SK-N-SH (cell line): ENCODE measurements at regions not wholly inside any gene's neighbourhood (a gene's known extent, or its start where the extent isn't known, plus 50 kb on each side); places are given as distances from the start of the nearest gene placed in this dataset.

Source experiments
- CTCF ChIA-PET: fragments of 300-600, 350-600 bp; formaldehyde crosslinking; extraction: SDS; loops from one replicate; lab custom pipeline; 2021; lab: Yijun Ruan, JAX
- POLR2A ChIA-PET: fragments of 350-600 bp; sonication (Branson Sonifier 250); formaldehyde crosslinking; extraction: SDS; loops from one replicate; lab custom pipeline; 2020; ENCODE audit warnings: antibody characterized with exemption, inconsistent platforms; lab: Yijun Ruan, JAX
- DNase-seq: peaks from one replicate; pipeline ENCODE4 v3.0.0; 2012
- H2AFZ ChIP-seq: fragments of 200-600 bp; sonication (generic); 2 replicates; pipeline ENCODE4 v1.8.1; 2016; ENCODE audit warnings: antibody characterized with exemption, mild to moderate bottlenecking, low read depth
- H3F3A ChIP-seq: fragments of 200-600 bp; sonication (generic); replicated peaks from 2 replicates; pipeline ENCODE3; 2016; ENCODE audit warnings: antibody characterized with exemption, mild to moderate bottlenecking; ENCODE audit not compliant: insufficient read depth
- H3K27ac ChIP-seq, 2 experiments: fragments of 200-500 bp in 1 of 2; fragments of 200-600 bp in 1 of 2; sonication (Bioruptor generic) in 1 of 2; sonication (generic), shearing (Covaris generic) in 1 of 2; 2 replicates each; pipeline versions ENCODE4 v1.5.1 to v1.6.1; 2014 to 2016; ENCODE audit warnings: low read depth in 2 of 2, inconsistent platforms in 1 of 2, low read length in 1 of 2, mild to moderate bottlenecking in 1 of 2, mixed read lengths in 1 of 2
- H3K27me3 ChIP-seq: fragments of 200-600 bp; sonication (generic), shearing (Covaris generic); 2 replicates; pipeline ENCODE4 v1.6.1; 2016; ENCODE audit warnings: mixed run types; ENCODE audit not compliant: insufficient read depth
- H3K36me3 ChIP-seq, 2 experiments: fragments of 200-500 bp in 1 of 2; fragments of 200-600 bp in 1 of 2; sonication (Bioruptor generic) in 1 of 2; sonication (generic) in 1 of 2; replicated peaks in 1 of 2; 2 replicates each; pipeline versions ENCODE3 to v1.5.1; 2014 to 2016; ENCODE audit warnings: low read length in 1 of 2, mild to moderate bottlenecking in 1 of 2; ENCODE audit not compliant: insufficient read depth in 2 of 2, control insufficient read depth in 1 of 2
- H3K4me1 ChIP-seq, 2 experiments: fragments of 200-500 bp in 1 of 2; fragments of 200-600 bp in 1 of 2; sonication (Bioruptor generic) in 1 of 2; sonication (generic), shearing (Covaris generic) in 1 of 2; 2 replicates each; pipeline versions ENCODE4 v1.5.1 to v1.6.1; 2014 to 2016; ENCODE audit warnings: low read depth in 1 of 2, low read length in 1 of 2, mixed run types in 1 of 2; ENCODE audit not compliant: insufficient read depth in 2 of 2, control insufficient read depth in 1 of 2
- H3K4me2 ChIP-seq: fragments of 200-600 bp; sonication (generic), shearing (Covaris generic); 2 replicates; pipeline ENCODE4 v1.6.1; 2017; ENCODE audit warnings: mixed run types
- H3K4me3 ChIP-seq, 2 experiments: fragments of 200-500 bp in 1 of 2; fragments of 200-600 bp in 1 of 2; sonication (Bioruptor generic) in 1 of 2; sonication (generic), shearing (Covaris generic) in 1 of 2; 2 replicates each; pipeline versions ENCODE4 v1.5.1 to v1.8.1; 2014 to 2016; ENCODE audit warnings: low read depth in 2 of 2, inconsistent platforms in 1 of 2, low read length in 1 of 2, mild to moderate bottlenecking in 1 of 2, mixed read lengths in 1 of 2, moderate library complexity in 1 of 2
- H3K79me2 ChIP-seq: fragments of 200-600 bp; sonication (generic); 2 replicates; pipeline ENCODE4 v1.8.1; 2017; ENCODE audit warnings: mild to moderate bottlenecking; ENCODE audit not compliant: insufficient read depth
- H3K9ac ChIP-seq: fragments of 200-600 bp; sonication (generic); 2 replicates; pipeline ENCODE4 v1.6.1; 2017; ENCODE audit warnings: mixed run types
- H3K9me2 ChIP-seq: fragments of 200-600 bp; sonication (generic); 2 replicates; pipeline ENCODE4 v1.6.1; 2017; ENCODE audit warnings: mixed run types
- H3K9me3 ChIP-seq: fragments of 200-600 bp; sonication (generic); 2 replicates; pipeline ENCODE4 v1.6.1; 2017; ENCODE audit warnings: mixed run types, mild to moderate bottlenecking, moderate library complexity
- H4K20me1 ChIP-seq: fragments of 200-600 bp; sonication (generic); 2 replicates; pipeline ENCODE4 v1.6.1; 2017; ENCODE audit warnings: mild to moderate bottlenecking, mixed run types; ENCODE audit not compliant: insufficient read depth
- CHD2 ChIP-seq: fragments of 150-350 bp; IDR thresholded peaks from 2 replicates; pipeline ENCODE4 v1.6.1; 2018; ENCODE audit warnings: low read length; ENCODE audit not compliant: partially characterized antibody
- EP300 ChIP-seq, 2 experiments: IDR thresholded peaks; 2 replicates each; pipeline versions ENCODE4 v1.4.0 to v1.6.1; 2012; ENCODE audit warnings: borderline replicate concordance in 1 of 2, low read depth in 1 of 2, low read length in 1 of 2
- FOSL2 ChIP-seq: IDR thresholded peaks from 2 replicates; pipeline ENCODE4 v1.4.0; 2012; ENCODE audit warnings: low read depth, mild to moderate bottlenecking, moderate library complexity, borderline replicate concordance
- FOXJ3 ChIP-seq: sonication (generic); formaldehyde crosslinking; IDR thresholded peaks from 2 replicates; pipeline ENCODE4 v1.5.1; 2020; ENCODE audit warnings: mild to moderate bottlenecking, missing genetic modification reagents
- FOXM1 ChIP-seq: IDR thresholded peaks from 2 replicates; pipeline ENCODE4 v1.4.0; 2012; ENCODE audit warnings: low read depth, mild to moderate bottlenecking
- GATA2 ChIP-seq: sonication (generic); formaldehyde crosslinking; IDR thresholded peaks from 2 replicates; pipeline ENCODE4 v1.5.0; 2020; ENCODE audit warnings: mild to moderate bottlenecking, missing genetic modification reagents
- MAX ChIP-seq: IDR thresholded peaks from 2 replicates; pipeline ENCODE4 v1.4.0; 2012; ENCODE audit warnings: low read depth
- MEF2A ChIP-seq: IDR thresholded peaks from 2 replicates; pipeline ENCODE4 v1.4.0; 2012; ENCODE audit warnings: low read depth, borderline replicate concordance
- MXI1 ChIP-seq: IDR thresholded peaks from 2 replicates; pipeline ENCODE4 v1.6.1; 2012; ENCODE audit warnings: mild to moderate bottlenecking, low read depth, low read length, improper control_type of control experiment
- NFIC ChIP-seq: IDR thresholded peaks from 2 replicates; pipeline ENCODE4 v1.4.0; 2012; ENCODE audit warnings: borderline replicate concordance
- PBX3 ChIP-seq: IDR thresholded peaks from 2 replicates; pipeline ENCODE4; 2012
- POLR2AphosphoS5 ChIP-seq: IDR thresholded peaks from 2 replicates; pipeline ENCODE4 v1.6.1; 2012; ENCODE audit warnings: low read depth, low read length
- RAD21 ChIP-seq: IDR thresholded peaks from 2 replicates; pipeline ENCODE4 v1.6.1; 2012; ENCODE audit warnings: mild to moderate bottlenecking, low read length
- RCOR1 ChIP-seq: fragments of 150-350 bp; IDR thresholded peaks from 2 replicates; pipeline ENCODE4 v1.6.1; 2017; ENCODE audit warnings: antibody characterized with exemption, low read length
- REST ChIP-seq: IDR thresholded peaks from 2 replicates; pipeline ENCODE4 v1.6.1; 2012; ENCODE audit warnings: mild to moderate bottlenecking, low read depth, low read length, moderate library complexity
- RFX5 ChIP-seq: IDR thresholded peaks from 2 replicates; pipeline ENCODE4 v1.6.1; 2012; ENCODE audit warnings: mild to moderate bottlenecking, improper control_type of control experiment, low read length
- RXRA ChIP-seq: IDR thresholded peaks from 2 replicates; pipeline ENCODE4 v1.4.0; 2012; ENCODE audit warnings: low read depth, mild to moderate bottlenecking, borderline replicate concordance
- TEAD4 ChIP-seq: IDR thresholded peaks from 2 replicates; pipeline ENCODE4 v1.4.0; 2012; ENCODE audit warnings: mild to moderate bottlenecking, borderline replicate concordance; ENCODE audit not compliant: insufficient read depth
- WGBS: methylation state at CpG from one replicate; pipeline ENCODE4 v1.1.6; 2017; ENCODE audit warnings: low lambda C conversion rate; 5-methylcytosine and 5-hydroxymethylcytosine counted together

- TF ChIP-seq MAX (no peak), TEAD4 (no peak), MXI1 (no peak), RFX5 (no peak), MEF2A (no peak), RXRA (no peak), FOSL2 (no peak), CHD2 (no peak), RAD21 (no peak)
- TF ChIP-seq, all 33 proteins: peak for 0
These were observed 286.7 kb downstream of the TLE4 start (continued) for GRCh38 chr9:79858508-79858907.

GRCh38 chr9:79857188-79857587 is 285.4 kb downstream of the TLE4 start:
- Histone ChIP-seq H3K27me3 (no peaks in the 10 kb centered on the region), H3K4me1 (no peaks in the 10 kb centered on the region), H2AFZ (no peak overlapping the region), H3K4me2 (no peak overlapping the region), H3K9me3 (no peaks in the 10 kb centered on the region), H3K4me3 (no peak overlapping the region), H4K20me1 (no peaks in the 10 kb centered on the region), H3K27ac (no peak overlapping the region), H3K9me2 (no peaks in the 10 kb centered on the region), H3K9ac (no peak overlapping the region), H3K79me2 (no peaks in the 10 kb centered on the region), H3F3A (no peaks in the 10 kb centered on the region), H3K36me3 (no peaks in the 10 kb centered on the region)
- ChIA-PET POLR2A (interaction anchor here (0.7 kb wide), 1 partner anchor 609 kb away, joined by 5 read pairs; no protein-coding TSS in a partner anchor), CTCF (no interaction called here)
- TF ChIP-seq RAD21 (no peak), TEAD4 (no peak)
- 53% methylated on average over 2 of the region's 2 CpGs for WGBS
- no peak for DNase-seq

- no peaks in the 10 kb centered on the region for H3K36me3 ChIP-seq
- H3K4me2 ChIP-seq: no peak overlapping the region
- H3K4me1 ChIP-seq: no peaks in the 10 kb centered on the region
- H3K9ac ChIP-seq: no peak overlapping the region
- H3K9me2 ChIP-seq: no peaks in the 10 kb centered on the region
- H4K20me1 ChIP-seq: no peaks in the 10 kb centered on the region
- CTCF ChIA-PET: no interaction called here
- no peak overlapping the region for H3K27ac ChIP-seq
- no peaks in the 10 kb centered on the region for H3K27me3 ChIP-seq
- no peaks in the 10 kb centered on the region for H3K79me2 ChIP-seq
- TF ChIP-seq RFX5 (no peak), PBX3 (no peak), POLR2AphosphoS5 (no peak), NFIC (no peak), GATA2 (CRISPR knock-in tag) (no peak), FOXJ3 (CRISPR knock-in tag) (no peak), RCOR1 (no peak), FOXM1 (no peak), EP300 (IDR thresholded peaks at IDR 0.05; ENCODE audit: borderline replicate concordance in 1 of 2, low read depth in 1 of 2, low read length in 1 of 2) (no peak), REST (no peak)
- TF ChIP-seq, all 33 proteins: peak for 0
- Histone ChIP-seq H3K4me3 (no peak overlapping the region), H2AFZ (no peak overlapping the region), H3K9me3 (0 out of 2 replicates have a peak, but pooled peaks cover 4% of the 10 kb centered on the region), H3F3A (no peaks in the 10 kb centered on the region)
- DNase-seq: no peak
- POLR2A ChIA-PET: no interaction called here
These were observed 275.3 kb downstream of the TLE4 start for GRCh38 chr9:79847074-79847473.
